CD4-positive, alpha-beta T cell (primary cell): ENCODE measurements at regions not wholly inside any gene's neighbourhood (a gene's known extent, or its start where the extent isn't known, plus 50 kb on each side); places are given as distances from the start of the nearest gene placed in this dataset.
"Not testable (repeated sequence)": the region's sequence is repeated elsewhere in the genome, so short reads cannot be mapped to it uniquely, and the experiment has no call there.

ENCODE experiments used
- ATAC-seq: fragments of 200-7000 bp; cut with Tn5 transposase; one replicate; pipeline ENCODE4 v1.10.0; 2022; ENCODE audit warnings: mild to moderate bottlenecking; ENCODE audit not compliant: poor library complexity
- CTCF ChIA-PET: fragments of 350-600 bp; sonication (Branson Sonifier 250); formaldehyde crosslinking; loops from one replicate; lab custom pipeline; 2021; ENCODE audit warnings: antibody characterized with exemption, inconsistent platforms; lab: Charles Lee
- POLR2A ChIA-PET: fragments of 350-600 bp; sonication (Branson Sonifier 250); formaldehyde crosslinking; loops from one replicate; lab custom pipeline; 2021; ENCODE audit warnings: antibody characterized with exemption, inconsistent platforms; lab: Charles Lee
- DNase-seq, 14 experiments: peaks; one replicate each; pipeline ENCODE4 v3.0.0-alpha.2; 2013 to 2020; ENCODE audit warnings: mixed read lengths in 2 of 14
- H3K27ac ChIP-seq, 2 donors: one replicate each; pipeline versions ENCODE4 v1.5.1 to v1.7.0; 2013; ENCODE audit warnings: low read length in 2 of 2, low read depth in 1 of 2, mild to moderate bottlenecking in 1 of 2
- H3K27me3 ChIP-seq, 2 experiments: 1 replicate in 1 of 2; 2 replicates in 1 of 2; pipeline versions ENCODE4 v1.6.1 to v1.7.0; 2013; ENCODE audit warnings: low read length in 2 of 2, control low read depth in 1 of 2, mild to moderate bottlenecking in 1 of 2, moderate library complexity in 1 of 2; ENCODE audit not compliant: insufficient read depth in 2 of 2, control insufficient read depth in 1 of 2
- H3K36me3 ChIP-seq: one replicate; pipeline ENCODE4 v1.6.1; 2013; ENCODE audit warnings: low read length, control low read depth; ENCODE audit not compliant: insufficient read depth
- H3K4me1 ChIP-seq: one replicate; pipeline ENCODE4 v1.6.1; 2013; ENCODE audit warnings: low read length, control low read depth; ENCODE audit not compliant: insufficient read depth
- H3K4me3 ChIP-seq: one replicate; pipeline ENCODE4 v1.5.1; 2013; ENCODE audit warnings: mild to moderate bottlenecking, low read length, moderate library complexity
- H3K9me3 ChIP-seq, 2 experiments: 1 replicate in 1 of 2; 2 replicates in 1 of 2; pipeline versions ENCODE4 v1.6.1 to v1.7.0; 2013; ENCODE audit warnings: low read length in 2 of 2, mild to moderate bottlenecking in 2 of 2, control low read depth in 1 of 2, moderate library complexity in 1 of 2; ENCODE audit not compliant: control insufficient read depth in 1 of 2, insufficient read depth in 1 of 2
- H3K27ac Mint-ChIP-seq: one replicate; pipeline ENCODE4 v1.8.0; 2020; ENCODE audit warnings: mixed read lengths
- H3K27me3 Mint-ChIP-seq: one replicate; pipeline ENCODE4 v1.8.0; 2021; ENCODE audit warnings: mixed read lengths
- H3K36me3 Mint-ChIP-seq: one replicate; pipeline ENCODE4 v1.8.0; 2021; ENCODE audit warnings: low read depth, mixed read lengths
- H3K4me1 Mint-ChIP-seq: one replicate; pipeline ENCODE4 v1.8.0; 2021; ENCODE audit warnings: low read depth, mixed read lengths
- H3K4me3 Mint-ChIP-seq: one replicate; pipeline ENCODE4 v1.8.0; 2020; ENCODE audit warnings: mild to moderate bottlenecking, mixed read lengths
- H3K9me3 Mint-ChIP-seq: one replicate; pipeline ENCODE4 v1.8.0; 2020; ENCODE audit warnings: mixed read lengths
- intact Hi-C, 2 experiments: fragments of 100-400 bp; cut with DNase I in 1 of 2; cut with micrococcal nuclease in 1 of 2; formaldehyde crosslinking; loops; one replicate each; pipeline versions ENCODE4 v1.15.1 to v1.9.0; 2023 to 2025; cut with DNase I, micrococcal nuclease
- TF ChIP-seq, protein P1 (sequence below): fragments of 200-600 bp; IDR thresholded peaks from one replicate; pipeline ENCODE4 v1.8.0; 2022; ENCODE audit warnings: antibody characterized with exemption, mild to moderate bottlenecking

GRCh38 chr2:142813830-142814829, 63.3 kb upstream of the KYNU start:
- no peak overlapping the region for H3K4me3 ChIP-seq
- Mint-ChIP-seq H3K27ac (no peak overlapping the region), H3K4me1 (no peaks in the 10 kb centered on the region), H3K36me3 (no peaks in the 10 kb centered on the region), H3K9me3 (no peaks in the 10 kb centered on the region), H3K4me3 (no peak overlapping the region), H3K27me3 (no peaks in the 10 kb centered on the region)
- no peak for ATAC-seq
- no peaks in the 10 kb centered on the region for H3K9me3 ChIP-seq
- no peaks in the 10 kb centered on the region for H3K36me3 ChIP-seq
- ChIA-PET CTCF (no interaction called here), POLR2A (no interaction called here)
- intact Hi-C loops, result no loop called here
- H3K4me1 ChIP-seq, result no peaks in the 10 kb centered on the region
- TF ChIP-seq, protein P1, sequence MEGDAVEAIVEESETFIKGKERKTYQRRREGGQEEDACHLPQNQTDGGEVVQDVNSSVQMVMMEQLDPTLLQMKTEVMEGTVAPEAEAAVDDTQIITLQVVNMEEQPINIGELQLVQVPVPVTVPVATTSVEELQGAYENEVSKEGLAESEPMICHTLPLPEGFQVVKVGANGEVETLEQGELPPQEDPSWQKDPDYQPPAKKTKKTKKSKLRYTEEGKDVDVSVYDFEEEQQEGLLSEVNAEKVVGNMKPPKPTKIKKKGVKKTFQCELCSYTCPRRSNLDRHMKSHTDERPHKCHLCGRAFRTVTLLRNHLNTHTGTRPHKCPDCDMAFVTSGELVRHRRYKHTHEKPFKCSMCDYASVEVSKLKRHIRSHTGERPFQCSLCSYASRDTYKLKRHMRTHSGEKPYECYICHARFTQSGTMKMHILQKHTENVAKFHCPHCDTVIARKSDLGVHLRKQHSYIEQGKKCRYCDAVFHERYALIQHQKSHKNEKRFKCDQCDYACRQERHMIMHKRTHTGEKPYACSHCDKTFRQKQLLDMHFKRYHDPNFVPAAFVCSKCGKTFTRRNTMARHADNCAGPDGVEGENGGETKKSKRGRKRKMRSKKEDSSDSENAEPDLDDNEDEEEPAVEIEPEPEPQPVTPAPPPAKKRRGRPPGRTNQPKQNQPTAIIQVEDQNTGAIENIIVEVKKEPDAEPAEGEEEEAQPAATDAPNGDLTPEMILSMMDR, result no peak
- H3K27ac ChIP-seq, result no peak overlapping the region
- no peaks in the 10 kb centered on the region for H3K27me3 ChIP-seq
- DNase-seq, result no peak

DNA sequence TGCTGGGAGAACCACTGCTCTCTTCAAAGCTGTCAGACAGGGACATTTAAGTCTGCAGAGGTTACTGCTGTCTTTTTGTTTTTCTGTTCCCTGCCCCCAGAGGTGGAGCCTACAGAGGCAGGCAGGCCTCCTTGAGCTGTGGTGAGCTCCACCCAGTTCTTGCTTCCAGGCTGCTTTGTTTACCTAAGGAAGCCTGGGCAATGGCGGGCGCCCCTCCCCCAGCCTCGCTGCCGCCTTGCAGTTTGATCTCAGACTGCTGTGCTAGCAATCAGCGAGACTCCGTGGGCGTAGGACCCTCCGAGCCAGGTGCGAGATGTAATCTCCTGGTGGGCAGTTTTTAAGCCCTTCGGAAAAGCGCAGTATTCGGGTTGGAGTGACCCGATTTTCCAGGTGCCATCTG, 65.8 kb upstream of the KYNU start:
- H3K4me1 ChIP-seq, intact Hi-C loops, H3K36me3 ChIP-seq, ATAC-seq, H3K9me3 Mint-ChIP-seq, H3K36me3 Mint-ChIP-seq, H3K27ac Mint-ChIP-seq, POLR2A ChIA-PET, H3K4me3 ChIP-seq, H3K27ac ChIP-seq, H3K4me3 Mint-ChIP-seq, H3K27me3 ChIP-seq, H3K9me3 ChIP-seq, H3K4me1 Mint-ChIP-seq, CTCF ChIA-PET, DNase-seq, H3K27me3 Mint-ChIP-seq: not testable (repeated sequence)

DNA sequence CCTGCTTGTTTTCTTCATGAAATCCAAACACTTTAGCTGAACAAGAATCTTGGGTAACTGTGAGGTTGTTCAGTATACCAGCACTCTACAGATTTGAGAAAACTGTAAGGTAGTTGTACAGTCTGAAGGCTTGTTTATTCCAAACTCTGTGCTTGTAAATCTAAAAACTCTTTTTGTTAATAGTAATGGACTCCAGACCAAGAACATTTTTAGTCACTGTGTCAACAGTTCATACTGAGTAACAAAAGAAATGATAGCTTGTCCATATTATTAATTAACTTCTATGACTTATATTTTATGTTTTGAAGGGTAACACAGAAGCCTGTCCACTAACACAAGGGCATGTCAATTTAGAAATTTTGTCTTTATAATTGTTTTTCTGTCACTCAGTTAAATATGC, 72.2 kb upstream of the KYNU start:
- Mint-ChIP-seq H3K27me3 (no peaks in the 10 kb centered on the region), H3K36me3 (no peaks in the 10 kb centered on the region), H3K4me1 (no peaks in the 10 kb centered on the region), H3K9me3 (no peaks in the 10 kb centered on the region), H3K27ac (no peak overlapping the region), H3K4me3 (no peak overlapping the region)
- Histone ChIP-seq H3K36me3 (no peaks in the 10 kb centered on the region), H3K4me3 (no peak overlapping the region), H3K9me3 (no peaks in the 10 kb centered on the region), H3K4me1 (no peaks in the 10 kb centered on the region), H3K27me3 (no peaks in the 10 kb centered on the region), H3K27ac (no peak overlapping the region)
- TF ChIP-seq, protein P1, result no peak
- CTCF ChIA-PET, result no interaction called here
- POLR2A ChIA-PET, result no interaction called here
- DNase-seq (no peak), ATAC-seq (no peak)
- intact Hi-C loops, result no loop called here
